ENCODE measurements at regions not wholly inside any gene's neighbourhood (a gene's known extent, or its start where the extent isn't known, plus 50 kb on each side); places are given as distances from the start of the nearest gene placed in this dataset.
"Not testable (repeated sequence)": the region's sequence is repeated elsewhere in the genome, so short reads cannot be mapped to it uniquely, and the experiment has no call there.

DNA sequence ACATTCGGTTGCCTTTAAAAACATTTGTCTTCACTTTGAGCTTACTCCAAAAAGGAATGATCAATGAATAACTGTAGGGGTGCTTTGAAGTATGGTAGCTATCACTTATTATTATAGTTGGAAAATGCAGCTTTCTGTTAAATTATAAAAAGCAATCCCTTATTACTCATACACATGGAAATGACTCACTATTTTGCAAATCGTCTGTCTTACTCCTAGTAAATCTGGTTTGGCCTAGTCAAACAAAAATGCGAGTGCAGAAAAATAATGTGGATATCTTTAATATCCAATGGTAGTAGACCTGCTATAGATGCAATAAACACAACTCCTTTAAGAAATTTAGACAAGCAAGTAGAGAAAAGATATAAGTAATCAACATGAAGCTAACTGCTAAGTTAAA lies 112.5 kb downstream of the ZIC1 start:
- Mint-ChIP-seq H3K27ac (no peak overlapping the region), H3K36me3 (ENCODE audit: low read depth) (no peaks in the 10 kb centered on the region), H3K4me1 (ENCODE audit: low read depth) (no peaks in the 10 kb centered on the region), H3K9me3 (peaks cover 16% of the 10 kb centered on the region), H3K4me3 (no peak overlapping the region), H3K27me3 (no peaks in the 10 kb centered on the region)
- ChIA-PET CTCF (no interaction called here), POLR2A (no interaction called here)
- Histone ChIP-seq H3K36me3 (ENCODE audit: insufficient read depth, low read length) (no peaks in the 10 kb centered on the region), H3K27me3 (ENCODE audit: control insufficient read depth in 1 of 2, insufficient read depth in 2 of 2, low read length in 2 of 2) (no peaks in the 10 kb centered on the region), H3K4me1 (ENCODE audit: insufficient read depth, low read length) (no peaks in the 10 kb centered on the region), H3K9me3 (ENCODE audit: control insufficient read depth in 1 of 2, insufficient read depth in 1 of 2, low read length in 2 of 2) (no peaks in the 10 kb centered on the region), H3K27ac (ENCODE audit: low read depth in 1 of 2, low read length in 2 of 2) (no peak overlapping the region), H3K4me3 (ENCODE audit: low read length) (no peak overlapping the region)
- ATAC-seq (ENCODE audit: poor library complexity) (no peak), DNase-seq (no peak)
- TF ChIP-seq, protein P1, sequence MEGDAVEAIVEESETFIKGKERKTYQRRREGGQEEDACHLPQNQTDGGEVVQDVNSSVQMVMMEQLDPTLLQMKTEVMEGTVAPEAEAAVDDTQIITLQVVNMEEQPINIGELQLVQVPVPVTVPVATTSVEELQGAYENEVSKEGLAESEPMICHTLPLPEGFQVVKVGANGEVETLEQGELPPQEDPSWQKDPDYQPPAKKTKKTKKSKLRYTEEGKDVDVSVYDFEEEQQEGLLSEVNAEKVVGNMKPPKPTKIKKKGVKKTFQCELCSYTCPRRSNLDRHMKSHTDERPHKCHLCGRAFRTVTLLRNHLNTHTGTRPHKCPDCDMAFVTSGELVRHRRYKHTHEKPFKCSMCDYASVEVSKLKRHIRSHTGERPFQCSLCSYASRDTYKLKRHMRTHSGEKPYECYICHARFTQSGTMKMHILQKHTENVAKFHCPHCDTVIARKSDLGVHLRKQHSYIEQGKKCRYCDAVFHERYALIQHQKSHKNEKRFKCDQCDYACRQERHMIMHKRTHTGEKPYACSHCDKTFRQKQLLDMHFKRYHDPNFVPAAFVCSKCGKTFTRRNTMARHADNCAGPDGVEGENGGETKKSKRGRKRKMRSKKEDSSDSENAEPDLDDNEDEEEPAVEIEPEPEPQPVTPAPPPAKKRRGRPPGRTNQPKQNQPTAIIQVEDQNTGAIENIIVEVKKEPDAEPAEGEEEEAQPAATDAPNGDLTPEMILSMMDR (IDR thresholded peaks at IDR 0.05): no peak
- intact Hi-C loops (cut with DNase I, micrococcal nuclease): no loop called here

- H3K4me1 ChIP-seq (ENCODE audit: insufficient read depth, low read length); DNase-seq; ATAC-seq (ENCODE audit: poor library complexity); H3K27ac Mint-ChIP-seq; H3K36me3 Mint-ChIP-seq (ENCODE audit: low read depth); CTCF ChIA-PET; H3K27me3 Mint-ChIP-seq; H3K4me1 Mint-ChIP-seq (ENCODE audit: low read depth); POLR2A ChIA-PET; H3K27me3 ChIP-seq (ENCODE audit: control insufficient read depth in 1 of 2, insufficient read depth in 2 of 2, low read length in 2 of 2); H3K4me3 Mint-ChIP-seq; H3K9me3 ChIP-seq (ENCODE audit: control insufficient read depth in 1 of 2, insufficient read depth in 1 of 2, low read length in 2 of 2); H3K27ac ChIP-seq (ENCODE audit: low read depth in 1 of 2, low read length in 2 of 2); H3K36me3 ChIP-seq (ENCODE audit: insufficient read depth, low read length); intact Hi-C loops (cut with DNase I, micrococcal nuclease); H3K4me3 ChIP-seq (ENCODE audit: low read length): not testable (repeated sequence)
- H3K9me3 Mint-ChIP-seq: peaks cover 17% of the 10 kb centered on the region
Measured at GRCh38 chr3:147522780-147523179, 113.6 kb downstream of the ZIC1 start.

GRCh38 chr3:147529551-147529950 lies 120.4 kb downstream of the ZIC1 start:
- ChIA-PET CTCF (no interaction called here), POLR2A (no interaction called here)
- no peak for DNase-seq
- Histone ChIP-seq H3K27ac (ENCODE audit: low read depth in 1 of 2, low read length in 2 of 2) (no peak overlapping the region), H3K27me3 (ENCODE audit: control insufficient read depth in 1 of 2, insufficient read depth in 2 of 2, low read length in 2 of 2) (no peaks in the 10 kb centered on the region), H3K9me3 (ENCODE audit: control insufficient read depth in 1 of 2, insufficient read depth in 1 of 2, low read length in 2 of 2) (peaks cover 0 to 7% of the 10 kb centered on the region in 2 experiments), H3K36me3 (ENCODE audit: insufficient read depth, low read length) (no peaks in the 10 kb centered on the region), H3K4me3 (ENCODE audit: low read length) (no peak overlapping the region), H3K4me1 (ENCODE audit: insufficient read depth, low read length) (no peaks in the 10 kb centered on the region)
- H3K27ac Mint-ChIP-seq: no peak overlapping the region
- TF ChIP-seq, protein P1 (IDR thresholded peaks at IDR 0.05): no peak
- peaks cover 24% of the 10 kb centered on the region for H3K9me3 Mint-ChIP-seq
- H3K4me3 Mint-ChIP-seq: no peak overlapping the region
- intact Hi-C loops (cut with DNase I, micrococcal nuclease): no loop called here
- no peaks in the 10 kb centered on the region for H3K36me3 Mint-ChIP-seq (ENCODE audit: low read depth)
- H3K4me1 Mint-ChIP-seq (ENCODE audit: low read depth): no peaks in the 10 kb centered on the region
- ATAC-seq (ENCODE audit: poor library complexity): no peak
- no peaks in the 10 kb centered on the region for H3K27me3 Mint-ChIP-seq

DNA sequence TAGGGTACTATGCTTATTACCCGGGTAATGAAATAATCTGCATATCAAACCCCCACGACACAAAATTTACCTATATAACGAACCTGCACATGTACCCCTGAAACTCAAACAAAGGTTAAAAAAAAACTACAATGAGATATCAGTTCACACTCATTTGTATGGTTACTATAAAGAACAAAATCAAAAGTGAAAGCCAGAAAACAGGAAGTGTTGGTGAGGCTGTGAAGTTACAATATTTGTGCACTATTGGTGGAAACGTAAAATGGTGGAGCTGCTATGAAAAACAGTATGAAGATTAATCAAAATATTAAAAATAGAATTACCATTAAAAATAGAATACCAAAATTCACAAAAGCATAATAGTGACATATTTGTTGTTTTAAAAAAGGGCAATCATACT lies 128.9 kb downstream of the ZIC1 start:
- no peaks in the 10 kb centered on the region for H3K36me3 ChIP-seq (ENCODE audit: insufficient read depth, low read length)
- H3K9me3 ChIP-seq (ENCODE audit: control insufficient read depth in 1 of 2, insufficient read depth in 1 of 2, low read length in 2 of 2): peaks cover 0 to 9% of the 10 kb centered on the region in 2 experiments
- no peak overlapping the region for H3K27ac ChIP-seq (ENCODE audit: low read depth in 1 of 2, low read length in 2 of 2)
- no peak for ATAC-seq (ENCODE audit: poor library complexity)
- intact Hi-C loops (cut with DNase I, micrococcal nuclease): no loop called here
- H3K27me3 ChIP-seq (ENCODE audit: control insufficient read depth in 1 of 2, insufficient read depth in 2 of 2, low read length in 2 of 2): no peaks in the 10 kb centered on the region
- TF ChIP-seq, protein P1 (IDR thresholded peaks at IDR 0.05): no peak
- H3K27me3 Mint-ChIP-seq: no peaks in the 10 kb centered on the region
- no peaks in the 10 kb centered on the region for H3K4me1 ChIP-seq (ENCODE audit: insufficient read depth, low read length)
- peaks cover 25% of the 10 kb centered on the region for H3K9me3 Mint-ChIP-seq
- ChIA-PET POLR2A (no interaction called here), CTCF (no interaction called here)
- H3K4me1 Mint-ChIP-seq (ENCODE audit: low read depth): no peaks in the 10 kb centered on the region
- no peak overlapping the region for H3K4me3 ChIP-seq (ENCODE audit: low read length)
- DNase-seq: no peak
- H3K27ac Mint-ChIP-seq: no peak overlapping the region
- H3K4me3 Mint-ChIP-seq: no peak overlapping the region
- H3K36me3 Mint-ChIP-seq (ENCODE audit: low read depth): no peaks in the 10 kb centered on the region

Measured in CD4-positive, alpha-beta T cell (primary cell).